ENCODE measurements at regions not wholly inside any gene's neighbourhood (a gene's known extent, or its start where the extent isn't known, plus 50 kb on each side); places are given as distances from the start of the nearest gene placed in this dataset.

GRCh38 chr6:91453224-91453878 is 866.5 kb upstream of the MAP3K7 start:
- Histone ChIP-seq H3K9me3 (no peaks in the 10 kb centered on the region), H3K4me1 (no peaks in the 10 kb centered on the region), H3K27me3 (no peaks in the 10 kb centered on the region), H3K4me3 (no peak overlapping the region), H3K27ac (no peak overlapping the region), H3K36me3 (replicated peaks in 1 of 2; ENCODE audit: insufficient read depth in 1 of 2, low read depth in 2 of 2) (no peaks in the 10 kb centered on the region)
- TF ChIP-seq CTCF (IDR thresholded peaks at IDR 0.05): no peak
- no peak for TF ChIP-seq POLR2A (IDR thresholded peaks at IDR 0.05)
- intact Hi-C loops (cut with DNase I): no loop called here
- no peak for DNase-seq
- ATAC-seq: no peak
- 54 to 63% methylated on average over 2 of the region's 2 CpGs for WGBS, 2 donors

GRCh38 chr6:91449539-91449938 is 862.7 kb upstream of the MAP3K7 start:
- ATAC-seq (no peak), DNase-seq (no peak)
- no peak for TF ChIP-seq POLR2A (IDR thresholded peaks at IDR 0.05)
- TF ChIP-seq CTCF (IDR thresholded peaks at IDR 0.05): no peak
- Histone ChIP-seq H3K9me3 (no peaks in the 10 kb centered on the region), H3K36me3 (replicated peaks in 1 of 2; ENCODE audit: insufficient read depth in 1 of 2, low read depth in 2 of 2) (no peaks in the 10 kb centered on the region), H3K27ac (no peak overlapping the region), H3K4me3 (no peak overlapping the region), H3K27me3 (no peaks in the 10 kb centered on the region), H3K4me1 (no peaks in the 10 kb centered on the region)
- 50 to 67% methylated on average over 4 of the region's 4 CpGs for WGBS, 2 donors
- intact Hi-C loops (cut with DNase I): no loop called here

GRCh38 chr6:91447530-91448254 is 860.8 kb upstream of the MAP3K7 start:
- H3K27ac ChIP-seq: no peak overlapping the region
- TF ChIP-seq CTCF (IDR thresholded peaks at IDR 0.05) (no peak), POLR2A (IDR thresholded peaks at IDR 0.05) (no peak)

GRCh38 chr6:91447081-91447480 is 860.2 kb upstream of the MAP3K7 start:
- Histone ChIP-seq H3K4me3 (no peak overlapping the region), H3K36me3 (replicated peaks in 1 of 2; ENCODE audit: insufficient read depth in 1 of 2, low read depth in 2 of 2) (no peaks in the 10 kb centered on the region), H3K27ac (no peak overlapping the region), H3K9me3 (no peaks in the 10 kb centered on the region), H3K4me1 (no peaks in the 10 kb centered on the region), H3K27me3 (no peaks in the 10 kb centered on the region)
- TF ChIP-seq CTCF (IDR thresholded peaks at IDR 0.05) (no peak), POLR2A (IDR thresholded peaks at IDR 0.05) (no peak)
- ATAC-seq (no peak), DNase-seq (no peak)
- 25 to 37% methylated on average over 2 of the region's 2 CpGs for WGBS, 2 donors
- intact Hi-C loops (cut with DNase I): no loop called here

More at GRCh38 chr6:91447530-91448254, 860.8 kb upstream of the MAP3K7 start:
- Histone ChIP-seq H3K4me1 (no peaks in the 10 kb centered on the region), H3K4me3 (no peak overlapping the region), H3K36me3 (replicated peaks in 1 of 2; ENCODE audit: insufficient read depth in 1 of 2, low read depth in 2 of 2) (no peaks in the 10 kb centered on the region), H3K9me3 (no peaks in the 10 kb centered on the region), H3K27me3 (no peaks in the 10 kb centered on the region)
- intact Hi-C loops (cut with DNase I): no loop called here
- ATAC-seq (no peak), DNase-seq (no peak)
- WGBS, 2 donors: 63% methylated on average over 3 of the region's 3 CpGs

GRCh38 chr6:91443405-91443804 is 856.5 kb upstream of the MAP3K7 start:
- H3K4me3 ChIP-seq: no peak overlapping the region
- ATAC-seq (no peak), DNase-seq (no peak)
- no peak overlapping the region for H3K27ac ChIP-seq
- intact Hi-C loops (cut with DNase I): no loop called here
- H3K9me3 ChIP-seq: no peaks in the 10 kb centered on the region
- H3K27me3 ChIP-seq: no peaks in the 10 kb centered on the region
- H3K4me1 ChIP-seq: no peaks in the 10 kb centered on the region
- TF ChIP-seq CTCF (IDR thresholded peaks at IDR 0.05) (no peak), POLR2A (IDR thresholded peaks at IDR 0.05) (no peak)
- no peaks in the 10 kb centered on the region for H3K36me3 ChIP-seq (replicated peaks in 1 of 2; ENCODE audit: insufficient read depth in 1 of 2, low read depth in 2 of 2)
- WGBS, 2 donors: 49 to 70% methylated on average over 1 of the region's 1 CpG

Data from body of pancreas (tissue), 4 donors.